ENCODE measurements at regions not wholly inside any gene's neighbourhood (a gene's known extent, or its start where the extent isn't known, plus 50 kb on each side); places are given as distances from the start of the nearest gene placed in this dataset.

GRCh38 chr13:80274643-80275042, 66.3 kb downstream of the SPRY2 start:
- intact Hi-C loops (cut with micrococcal nuclease; ENCODE audit: unreplicated experiment) = no loop called here
- Histone ChIP-seq H4K20me1 (ENCODE audit: insufficient read depth) (no peaks in the 10 kb centered on the region), H3K27ac (no peak overlapping the region), H3K9me2 (ENCODE audit: insufficient read depth) (peaks cover 4% of the 10 kb centered on the region; the same call in 1 of the 2 replicates), H2AFZ (no peak overlapping the region), H3K27me3 (ENCODE audit: insufficient read depth, low read depth) (no peaks in the 10 kb centered on the region), H3K79me2 (ENCODE audit: low read depth) (no peaks in the 10 kb centered on the region), H3K4me2 (no peak overlapping the region), H3K36me3 (ENCODE audit: low read depth) (no peaks in the 10 kb centered on the region), H3K4me3 (no peak overlapping the region), H3K4me1 (replicated peaks; ENCODE audit: insufficient read depth) (peaks cover 14% of the 10 kb centered on the region), H3K9me3 (ENCODE audit: insufficient read depth, low read depth) (no peaks in the 10 kb centered on the region), H3F3A (ENCODE audit: insufficient read depth, low read depth) (0 out of 2 replicates have a peak, but pooled peaks cover 5% of the 10 kb centered on the region)
- CTCF ChIA-PET = no interaction called here
- no peak for TF ChIP-seq EZH2 (IDR thresholded peaks at IDR 0.05; ENCODE audit: low read depth)
- TF ChIP-seq, protein P1, sequence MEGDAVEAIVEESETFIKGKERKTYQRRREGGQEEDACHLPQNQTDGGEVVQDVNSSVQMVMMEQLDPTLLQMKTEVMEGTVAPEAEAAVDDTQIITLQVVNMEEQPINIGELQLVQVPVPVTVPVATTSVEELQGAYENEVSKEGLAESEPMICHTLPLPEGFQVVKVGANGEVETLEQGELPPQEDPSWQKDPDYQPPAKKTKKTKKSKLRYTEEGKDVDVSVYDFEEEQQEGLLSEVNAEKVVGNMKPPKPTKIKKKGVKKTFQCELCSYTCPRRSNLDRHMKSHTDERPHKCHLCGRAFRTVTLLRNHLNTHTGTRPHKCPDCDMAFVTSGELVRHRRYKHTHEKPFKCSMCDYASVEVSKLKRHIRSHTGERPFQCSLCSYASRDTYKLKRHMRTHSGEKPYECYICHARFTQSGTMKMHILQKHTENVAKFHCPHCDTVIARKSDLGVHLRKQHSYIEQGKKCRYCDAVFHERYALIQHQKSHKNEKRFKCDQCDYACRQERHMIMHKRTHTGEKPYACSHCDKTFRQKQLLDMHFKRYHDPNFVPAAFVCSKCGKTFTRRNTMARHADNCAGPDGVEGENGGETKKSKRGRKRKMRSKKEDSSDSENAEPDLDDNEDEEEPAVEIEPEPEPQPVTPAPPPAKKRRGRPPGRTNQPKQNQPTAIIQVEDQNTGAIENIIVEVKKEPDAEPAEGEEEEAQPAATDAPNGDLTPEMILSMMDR (conservative IDR thresholded peaks at IDR 0.05) = no peak
- BruUV-seq (replicated peaks) = no TSS peak
- POLR2A ChIA-PET (ENCODE audit: unreplicated experiment) = interaction anchor here (0.6 kb wide), 1 partner anchor 23 kb away, joined by 3 read pairs; no protein-coding TSS in a partner anchor
- peak in 1 of 2 experiments; percentile 45 for DNase-seq

DNA sequence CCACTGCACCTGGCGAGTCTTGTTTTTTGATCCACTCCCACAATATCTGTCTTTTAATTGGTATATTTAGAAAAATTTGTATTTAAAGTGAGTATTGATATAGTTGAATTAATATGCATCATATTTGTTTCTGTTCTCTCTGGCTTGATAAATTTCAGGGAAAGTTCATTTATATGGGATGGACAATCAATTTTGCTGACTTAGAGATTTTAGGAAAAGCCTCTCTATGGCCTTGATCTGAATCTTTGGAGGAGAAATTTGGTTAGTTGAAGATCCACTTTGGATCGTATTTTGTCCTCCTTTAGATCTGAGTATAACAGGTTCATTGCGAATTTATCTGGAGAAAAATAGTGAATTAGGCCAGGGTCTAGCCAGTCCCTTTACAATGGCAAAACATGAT, 67.2 kb downstream of the SPRY2 start:
- no peak for DNase-seq
- POLR2A ChIA-PET (ENCODE audit: unreplicated experiment) = no interaction called here
- H3K79me2 ChIP-seq (ENCODE audit: low read depth) = no peaks in the 10 kb centered on the region
- peaks cover 14% of the 10 kb centered on the region for H3K4me1 ChIP-seq (replicated peaks; ENCODE audit: insufficient read depth)
- no peak for TF ChIP-seq EZH2 (IDR thresholded peaks at IDR 0.05; ENCODE audit: low read depth)
- no peak overlapping the region for H2AFZ ChIP-seq
- peaks cover 4% of the 10 kb centered on the region; the same call in 1 of the 2 replicates for H3K9me2 ChIP-seq (ENCODE audit: insufficient read depth)
- H4K20me1 ChIP-seq (ENCODE audit: insufficient read depth) = no peaks in the 10 kb centered on the region
- H3K27ac ChIP-seq = no peak overlapping the region
- no peaks in the 10 kb centered on the region for H3K27me3 ChIP-seq (ENCODE audit: insufficient read depth, low read depth)
- intact Hi-C loops (cut with micrococcal nuclease; ENCODE audit: unreplicated experiment) = no loop called here
- H3K4me3 ChIP-seq = no peak overlapping the region
- H3K36me3 ChIP-seq (ENCODE audit: low read depth) = no peaks in the 10 kb centered on the region
- H3K4me2 ChIP-seq = no peak overlapping the region
- H3K9me3 ChIP-seq (ENCODE audit: insufficient read depth, low read depth) = no peaks in the 10 kb centered on the region
- H3F3A ChIP-seq (ENCODE audit: insufficient read depth, low read depth) = 0 out of 2 replicates have a peak, but pooled peaks cover 5% of the 10 kb centered on the region
- CTCF ChIA-PET = no interaction called here
- no TSS peak for BruUV-seq (replicated peaks)

DNA sequence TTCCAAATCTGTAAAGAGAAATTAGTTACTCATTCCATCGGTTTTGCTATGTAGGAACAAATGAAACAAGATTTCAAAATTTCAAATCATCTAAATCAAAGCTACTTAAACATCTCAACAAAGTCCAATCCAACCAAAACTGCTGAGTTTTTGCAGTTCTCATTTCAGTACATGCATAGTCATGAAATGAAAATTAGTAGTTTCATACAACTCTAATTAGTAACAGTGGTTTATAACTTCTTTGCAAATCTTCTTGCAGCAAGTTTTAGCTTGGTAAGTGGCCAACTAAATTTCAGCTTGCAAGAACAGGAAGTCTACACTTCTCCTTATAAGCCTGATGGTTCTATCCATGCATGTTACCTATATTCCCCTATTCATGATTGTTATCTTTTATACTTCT, 75.6 kb downstream of the SPRY2 start:
- H3F3A ChIP-seq (ENCODE audit: insufficient read depth, low read depth) = no peaks in the 10 kb centered on the region
- intact Hi-C loops (cut with micrococcal nuclease; ENCODE audit: unreplicated experiment) = no loop called here
- no peak overlapping the region for H3K27ac ChIP-seq
- H3K36me3 ChIP-seq (ENCODE audit: low read depth) = no peaks in the 10 kb centered on the region
- no peaks in the 10 kb centered on the region for H3K9me3 ChIP-seq (ENCODE audit: insufficient read depth, low read depth)
- no peaks in the 10 kb centered on the region for H3K79me2 ChIP-seq (ENCODE audit: low read depth)
- H2AFZ ChIP-seq = no peak overlapping the region
- no peaks in the 10 kb centered on the region for H3K4me1 ChIP-seq (replicated peaks; ENCODE audit: insufficient read depth)
- DNase-seq = no peak
- H4K20me1 ChIP-seq (ENCODE audit: insufficient read depth) = no peaks in the 10 kb centered on the region
- H3K4me2 ChIP-seq = no peak overlapping the region
- BruUV-seq (replicated peaks) = no TSS peak
- TF ChIP-seq, protein P1 (conservative IDR thresholded peaks at IDR 0.05) = no peak
- TF ChIP-seq EZH2 (IDR thresholded peaks at IDR 0.05; ENCODE audit: low read depth) = no peak
- no peaks in the 10 kb centered on the region for H3K27me3 ChIP-seq (ENCODE audit: insufficient read depth, low read depth)
- ChIA-PET POLR2A (ENCODE audit: unreplicated experiment) (interaction anchor here (0.6 kb wide), 1 partner anchor 62 kb away, joined by 3 read pairs; no protein-coding TSS in a partner anchor), CTCF (no interaction called here)
- H3K4me3 ChIP-seq = no peak overlapping the region
- no peaks in the 10 kb centered on the region for H3K9me2 ChIP-seq (ENCODE audit: insufficient read depth)
